WTC11 (cell line): ENCODE measurements at regions not wholly inside any gene's neighbourhood (a gene's known extent, or its start where the extent isn't known, plus 50 kb on each side); places are given as distances from the start of the nearest gene placed in this dataset.

Experiments used
- ATAC-seq: fragments of 200-7000 bp; cut with Tn5 transposase; 2 replicates; pipeline ENCODE4 v1.10.0; 2021; ENCODE audit warnings: mild to moderate bottlenecking, moderate library complexity
- CTCF ChIA-PET: fragments of 300-600 bp; sonication (Branson Sonifier 250); formaldehyde crosslinking; loops from one replicate; lab custom pipeline; 2021; ENCODE audit warnings: antibody characterized with exemption; lab: Charles Lee
- POLR2A ChIA-PET: fragments of 350-600 bp; sonication (Branson Sonifier 250); formaldehyde crosslinking; loops from one replicate; lab custom pipeline; 2021; ENCODE audit warnings: antibody characterized with exemption; lab: Charles Lee
- DNase-seq: peaks from one replicate; pipeline ENCODE4 v3.0.0; 2021; ENCODE audit warnings: low spot score
- H3K27ac Mint-ChIP-seq: 2 replicates; pipeline ENCODE4 v1.8.0; 2021; ENCODE audit warnings: mixed read lengths
- H3K27me3 Mint-ChIP-seq: 2 replicates; pipeline ENCODE4 v1.8.0; 2021; ENCODE audit warnings: low read depth, mild to moderate bottlenecking, moderate library complexity, mixed read lengths
- H3K36me3 Mint-ChIP-seq: 2 replicates; pipeline ENCODE4 v1.8.0; 2021; ENCODE audit warnings: mixed read lengths
- H3K4me1 Mint-ChIP-seq: 2 replicates; pipeline ENCODE4 v1.8.0; 2022; ENCODE audit warnings: mixed read lengths
- H3K4me3 Mint-ChIP-seq: 2 replicates; pipeline ENCODE4 v1.8.0; 2021; ENCODE audit warnings: mild to moderate bottlenecking, moderate library complexity, mixed read lengths
- H3K9me3 Mint-ChIP-seq: 2 replicates; pipeline ENCODE4 v1.8.0; 2021; ENCODE audit warnings: mixed read lengths
- EMX1 ChIP-seq: fragments of 250-450 bp; sonication (Bioruptor Pico); IDR thresholded peaks from 2 replicates; pipeline ENCODE4 v1.8.0; 2021; ENCODE audit warnings: mild to moderate bottlenecking
- FOXJ3 ChIP-seq: sonication (generic); formaldehyde crosslinking; IDR thresholded peaks from 2 replicates; pipeline ENCODE4 v1.9.0; 2021; ENCODE audit warnings: missing genetic modification reagents, mild to moderate bottlenecking, borderline replicate concordance
- FOXK1 ChIP-seq: sonication (generic); formaldehyde crosslinking; IDR thresholded peaks from 2 replicates; pipeline ENCODE4 v1.8.0; 2022; ENCODE audit warnings: mild to moderate bottlenecking, moderate library complexity, missing genetic modification reagents
- FOXP1 ChIP-seq: sonication (generic); formaldehyde crosslinking; IDR thresholded peaks from 2 replicates; pipeline ENCODE4 v1.8.0; 2022; ENCODE audit warnings: missing genetic modification reagents, mild to moderate bottlenecking, moderate library complexity, borderline replicate concordance
- GABPB1 ChIP-seq: sonication (generic); formaldehyde crosslinking; IDR thresholded peaks from 2 replicates; pipeline ENCODE4 v1.8.1; 2023; ENCODE audit warnings: mild to moderate bottlenecking, missing genetic modification reagents
- GTF2I ChIP-seq: fragments of 250-450 bp; sonication (Bioruptor Pico); conservative IDR thresholded peaks from 2 replicates; pipeline ENCODE4 v1.4.0; 2021; ENCODE audit warnings: mild to moderate bottlenecking
- HMGA2 ChIP-seq: fragments of 250-450 bp; sonication (Bioruptor Pico); IDR thresholded peaks from 2 replicates; pipeline ENCODE4 v1.4.0; 2021; ENCODE audit warnings: mild to moderate bottlenecking, moderate library complexity
- IRF2 ChIP-seq: sonication (generic); formaldehyde crosslinking; IDR thresholded peaks from 2 replicates; pipeline ENCODE4 v1.8.0; 2022; ENCODE audit warnings: low read depth, missing genetic modification reagents, borderline replicate concordance
- NFYB ChIP-seq: sonication (generic); formaldehyde crosslinking; conservative IDR thresholded peaks from 2 replicates; pipeline ENCODE4 v1.8.0; 2022; ENCODE audit warnings: low read depth, missing genetic modification reagents
- NR3C1 ChIP-seq: sonication (generic); formaldehyde crosslinking; conservative IDR thresholded peaks from 2 replicates; pipeline ENCODE4 v1.8.1; 2023; ENCODE audit warnings: low read depth, mild to moderate bottlenecking, missing genetic modification reagents
- PRRX2 ChIP-seq: fragments of 250-450 bp; sonication (Bioruptor Pico); IDR thresholded peaks from 2 replicates; pipeline ENCODE4 v1.8.0; 2021; ENCODE audit warnings: mild to moderate bottlenecking
- RELA ChIP-seq: sonication (generic); formaldehyde crosslinking; IDR thresholded peaks from 2 replicates; pipeline ENCODE4 v1.8.1; 2022; ENCODE audit warnings: missing genetic modification reagents, mild to moderate bottlenecking, borderline replicate concordance
- SMAD4 ChIP-seq: sonication (generic); formaldehyde crosslinking; IDR thresholded peaks from 2 replicates; pipeline ENCODE4 v1.8.0; 2022; ENCODE audit warnings: mild to moderate bottlenecking, missing genetic modification reagents
- TEAD1 ChIP-seq: sonication (generic); formaldehyde crosslinking; IDR thresholded peaks from 2 replicates; pipeline ENCODE4 v1.8.0; 2022; ENCODE audit warnings: mild to moderate bottlenecking, missing genetic modification reagents
- ZNF121 ChIP-seq: sonication (generic); formaldehyde crosslinking; IDR thresholded peaks from 2 replicates; pipeline ENCODE4 v1.8.0; 2023; ENCODE audit warnings: missing genetic modification reagents
- ZNF232 ChIP-seq: sonication (generic); formaldehyde crosslinking; IDR thresholded peaks from 2 replicates; pipeline ENCODE4 v1.8.0; 2022; ENCODE audit warnings: mild to moderate bottlenecking, missing genetic modification reagents
- ZNF396 ChIP-seq: fragments of 250-450 bp; sonication (Bioruptor Pico); IDR thresholded peaks from 2 replicates; pipeline ENCODE4 v1.8.0; 2021; ENCODE audit warnings: mild to moderate bottlenecking, moderate library complexity, borderline replicate concordance
- ZNF416 ChIP-seq: fragments of 250-450 bp; sonication (Bioruptor Pico); IDR thresholded peaks from 2 replicates; pipeline ENCODE4 v1.9.0; 2021; ENCODE audit warnings: mild to moderate bottlenecking, inconsistent platforms
- ZNF423 ChIP-seq: fragments of 250-450 bp; sonication (Bioruptor Pico); IDR thresholded peaks from 2 replicates; pipeline ENCODE4 v2.1.2; 2022; ENCODE audit warnings: mild to moderate bottlenecking, moderate library complexity
- TF ChIP-seq, protein P1 (sequence below): sonication (generic); formaldehyde crosslinking; IDR thresholded peaks from 2 replicates; pipeline ENCODE4 v1.8.1; 2023; ENCODE audit warnings: mild to moderate bottlenecking, missing genetic modification reagents, moderate library complexity
- TF ChIP-seq, protein P2 (sequence below): sonication (generic); formaldehyde crosslinking; IDR thresholded peaks from 2 replicates; pipeline ENCODE4 v1.8.1; 2023; ENCODE audit warnings: mild to moderate bottlenecking, missing genetic modification reagents
- TF ChIP-seq, protein P3 (sequence below): fragments of 250-450 bp; sonication (Bioruptor Pico); IDR thresholded peaks from 2 replicates; pipeline ENCODE4 v2.1.2; 2022; ENCODE audit warnings: mild to moderate bottlenecking, moderate library complexity
- TF ChIP-seq, protein P4 (sequence below): sonication (generic); formaldehyde crosslinking; IDR thresholded peaks from 2 replicates; pipeline ENCODE4 v1.8.0; 2023; ENCODE audit warnings: missing genetic modification reagents
- TF ChIP-seq, protein P5 (sequence below): fragments of 250-450 bp; sonication (Bioruptor Pico); conservative IDR thresholded peaks from 2 replicates; pipeline ENCODE4 v1.9.0; 2021; ENCODE audit warnings: mild to moderate bottlenecking
- TF ChIP-seq, protein P6 (sequence below): sonication (generic); formaldehyde crosslinking; conservative IDR thresholded peaks from 2 replicates; pipeline ENCODE4 v1.8.1; 2022; ENCODE audit warnings: mild to moderate bottlenecking, missing genetic modification reagents
- TF ChIP-seq, protein P7 (sequence below): fragments of 200-600 bp; IDR thresholded peaks from 2 replicates; pipeline ENCODE4 v1.8.0; 2022; ENCODE audit warnings: antibody characterized with exemption

DNA sequence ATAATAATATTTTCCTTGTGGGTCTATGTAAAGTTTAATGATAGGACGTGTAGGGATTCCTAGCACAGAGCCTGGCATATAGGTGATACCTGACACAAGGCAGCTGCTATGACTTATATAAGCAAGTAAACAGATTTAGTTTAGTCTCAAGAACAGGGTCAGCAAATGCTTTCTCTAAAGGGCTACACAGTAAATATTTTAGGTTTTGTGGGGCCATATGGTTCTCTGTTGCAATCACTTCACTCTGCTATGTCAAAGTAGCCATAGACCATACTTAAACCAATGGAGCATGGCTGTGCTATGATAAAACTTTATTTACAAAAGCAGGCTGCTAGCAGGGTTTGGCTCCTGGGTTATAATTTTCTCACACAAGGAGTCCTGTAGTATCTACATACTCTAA is 204.8 kb upstream of the KLF4 start:
- Mint-ChIP-seq H3K27ac (no peak overlapping the region), H3K36me3 (0 out of 2 replicates have a peak, but pooled peaks cover under 1% of the 10 kb centered on the region), H3K4me3 (no peak overlapping the region), H3K4me1 (no peaks in the 10 kb centered on the region), H3K27me3 (no peaks in the 10 kb centered on the region), H3K9me3 (peaks cover 5% of the 10 kb centered on the region)
- ATAC-seq (no peak), DNase-seq (no peak)
- CTCF ChIA-PET, result no interaction called here
- POLR2A ChIA-PET, result no interaction called here
- TF ChIP-seq ZNF396 (no peak), HMGA2 (no peak), PRRX2 (CRISPR knock-in tag) (no peak), GTF2I (CRISPR knock-in tag) (no peak), ZNF232 (CRISPR knock-in tag) (no peak), FOXP1 (CRISPR knock-in tag) (no peak), ZNF121 (CRISPR knock-in tag) (no peak), ZNF416 (CRISPR knock-in tag) (no peak), FOXJ3 (CRISPR knock-in tag) (no peak)
- TF ChIP-seq, protein P1, sequence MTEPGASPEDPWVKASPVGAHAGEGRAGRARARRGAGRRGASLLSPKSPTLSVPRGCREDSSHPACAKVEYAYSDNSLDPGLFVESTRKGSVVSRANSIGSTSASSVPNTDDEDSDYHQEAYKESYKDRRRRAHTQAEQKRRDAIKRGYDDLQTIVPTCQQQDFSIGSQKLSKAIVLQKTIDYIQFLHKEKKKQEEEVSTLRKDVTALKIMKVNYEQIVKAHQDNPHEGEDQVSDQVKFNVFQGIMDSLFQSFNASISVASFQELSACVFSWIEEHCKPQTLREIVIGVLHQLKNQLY (CRISPR knock-in tag), result no peak
- TF ChIP-seq, protein P2, sequence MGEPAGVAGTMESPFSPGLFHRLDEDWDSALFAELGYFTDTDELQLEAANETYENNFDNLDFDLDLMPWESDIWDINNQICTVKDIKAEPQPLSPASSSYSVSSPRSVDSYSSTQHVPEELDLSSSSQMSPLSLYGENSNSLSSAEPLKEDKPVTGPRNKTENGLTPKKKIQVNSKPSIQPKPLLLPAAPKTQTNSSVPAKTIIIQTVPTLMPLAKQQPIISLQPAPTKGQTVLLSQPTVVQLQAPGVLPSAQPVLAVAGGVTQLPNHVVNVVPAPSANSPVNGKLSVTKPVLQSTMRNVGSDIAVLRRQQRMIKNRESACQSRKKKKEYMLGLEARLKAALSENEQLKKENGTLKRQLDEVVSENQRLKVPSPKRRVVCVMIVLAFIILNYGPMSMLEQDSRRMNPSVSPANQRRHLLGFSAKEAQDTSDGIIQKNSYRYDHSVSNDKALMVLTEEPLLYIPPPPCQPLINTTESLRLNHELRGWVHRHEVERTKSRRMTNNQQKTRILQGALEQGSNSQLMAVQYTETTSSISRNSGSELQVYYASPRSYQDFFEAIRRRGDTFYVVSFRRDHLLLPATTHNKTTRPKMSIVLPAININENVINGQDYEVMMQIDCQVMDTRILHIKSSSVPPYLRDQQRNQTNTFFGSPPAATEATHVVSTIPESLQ, result no peak
- TF ChIP-seq, protein P3, sequence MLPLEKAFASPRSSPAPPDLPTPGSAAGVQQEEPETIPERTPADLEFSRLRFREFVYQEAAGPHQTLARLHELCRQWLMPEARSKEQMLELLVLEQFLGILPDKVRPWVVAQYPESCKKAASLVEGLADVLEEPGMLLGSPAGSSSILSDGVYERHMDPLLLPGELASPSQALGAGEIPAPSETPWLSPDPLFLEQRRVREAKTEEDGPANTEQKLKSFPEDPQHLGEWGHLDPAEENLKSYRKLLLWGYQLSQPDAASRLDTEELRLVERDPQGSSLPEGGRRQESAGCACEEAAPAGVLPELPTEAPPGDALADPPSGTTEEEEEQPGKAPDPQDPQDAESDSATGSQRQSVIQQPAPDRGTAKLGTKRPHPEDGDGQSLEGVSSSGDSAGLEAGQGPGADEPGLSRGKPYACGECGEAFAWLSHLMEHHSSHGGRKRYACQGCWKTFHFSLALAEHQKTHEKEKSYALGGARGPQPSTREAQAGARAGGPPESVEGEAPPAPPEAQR (CRISPR knock-in tag), result no peak

DNA sequence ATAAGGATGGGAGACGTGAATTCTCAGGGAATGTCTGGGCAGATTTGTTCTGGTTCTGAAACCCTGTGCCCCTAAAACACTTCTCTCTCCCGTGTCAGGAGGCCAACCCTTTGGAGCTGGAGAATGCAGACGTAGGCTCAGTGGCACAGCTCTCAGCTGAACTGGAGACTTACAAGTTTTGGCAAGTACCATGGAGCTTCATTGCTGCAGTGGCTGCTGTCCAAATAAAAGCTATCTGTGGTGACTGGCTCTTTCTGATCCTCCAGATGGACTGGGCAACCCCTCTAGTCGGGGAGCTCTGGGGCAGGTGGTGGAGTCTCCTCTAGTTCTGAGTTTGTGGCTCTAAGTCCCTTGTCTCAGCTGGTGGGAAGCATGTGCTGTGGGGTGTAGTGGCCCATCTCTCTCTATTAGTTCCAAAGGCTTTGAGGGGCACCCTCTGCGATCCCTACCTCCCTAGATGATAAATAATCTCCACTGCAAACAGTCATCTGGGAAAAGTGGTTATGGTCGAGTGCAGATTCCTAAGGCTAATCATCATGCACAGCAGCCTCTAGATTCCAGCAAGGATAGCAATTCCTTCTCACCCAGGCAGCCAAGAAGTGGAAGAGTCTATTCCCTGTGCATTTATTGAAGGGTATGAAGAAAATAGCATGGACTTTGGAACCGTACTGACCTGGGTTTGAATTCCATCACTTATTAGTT is 204.2 kb upstream of the KLF4 start:
- ChIA-PET POLR2A (no interaction called here), CTCF (no interaction called here)
- ATAC-seq, result no peak
- Mint-ChIP-seq H3K27ac (no peak overlapping the region), H3K4me1 (no peaks in the 10 kb centered on the region), H3K4me3 (no peak overlapping the region), H3K27me3 (no peaks in the 10 kb centered on the region), H3K9me3 (peaks cover 9% of the 10 kb centered on the region), H3K36me3 (peaks cover 4% of the 10 kb centered on the region; the same call in 1 of the 2 replicates)
- DNase-seq, result no peak
- TF ChIP-seq GABPB1, result no peak

DNA sequence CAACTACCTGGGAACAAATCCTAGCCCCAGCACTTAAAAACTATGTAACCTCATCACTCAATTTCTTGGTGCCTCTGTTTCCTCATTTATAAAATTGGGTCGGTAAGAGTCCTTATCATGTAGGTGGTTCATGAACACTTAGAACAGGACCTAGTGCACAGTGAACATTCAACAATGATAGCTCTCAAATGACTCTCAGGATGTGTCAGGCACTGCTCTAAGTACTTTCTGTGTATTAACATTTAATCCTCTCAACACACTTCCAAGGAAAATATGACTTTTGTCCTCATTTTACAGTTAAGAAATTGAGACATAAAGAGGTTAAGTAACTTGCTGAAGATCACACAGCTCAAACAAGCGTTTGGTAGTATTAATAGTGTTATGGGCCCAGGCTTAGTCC is 202.1 kb upstream of the KLF4 start:
- ChIA-PET POLR2A (no interaction called here), CTCF (no interaction called here)
- H3K4me1 Mint-ChIP-seq, result no peaks in the 10 kb centered on the region
- no peaks in the 10 kb centered on the region for H3K27me3 Mint-ChIP-seq
- H3K4me3 Mint-ChIP-seq, result no peak overlapping the region
- no peak overlapping the region for H3K27ac Mint-ChIP-seq
- peaks cover 13% of the 10 kb centered on the region for H3K9me3 Mint-ChIP-seq
- ATAC-seq, result no peak
- peaks cover 4% of the 10 kb centered on the region; the same call in 1 of the 2 replicates for H3K36me3 Mint-ChIP-seq
- no peak for DNase-seq
- TF ChIP-seq TEAD1 (CRISPR knock-in tag), result no peak
- no peak for TF ChIP-seq ZNF121 (CRISPR knock-in tag)
- no peak for TF ChIP-seq NFYB (CRISPR knock-in tag)
- TF ChIP-seq, protein P4, sequence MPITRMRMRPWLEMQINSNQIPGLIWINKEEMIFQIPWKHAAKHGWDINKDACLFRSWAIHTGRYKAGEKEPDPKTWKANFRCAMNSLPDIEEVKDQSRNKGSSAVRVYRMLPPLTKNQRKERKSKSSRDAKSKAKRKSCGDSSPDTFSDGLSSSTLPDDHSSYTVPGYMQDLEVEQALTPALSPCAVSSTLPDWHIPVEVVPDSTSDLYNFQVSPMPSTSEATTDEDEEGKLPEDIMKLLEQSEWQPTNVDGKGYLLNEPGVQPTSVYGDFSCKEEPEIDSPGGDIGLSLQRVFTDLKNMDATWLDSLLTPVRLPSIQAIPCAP (CRISPR knock-in tag), result no peak
- no peak for TF ChIP-seq IRF2 (CRISPR knock-in tag)
- no peak for TF ChIP-seq SMAD4 (CRISPR knock-in tag)
- no peak for TF ChIP-seq ZNF423 (CRISPR knock-in tag)
- no peak for TF ChIP-seq NR3C1
- TF ChIP-seq, protein P5, sequence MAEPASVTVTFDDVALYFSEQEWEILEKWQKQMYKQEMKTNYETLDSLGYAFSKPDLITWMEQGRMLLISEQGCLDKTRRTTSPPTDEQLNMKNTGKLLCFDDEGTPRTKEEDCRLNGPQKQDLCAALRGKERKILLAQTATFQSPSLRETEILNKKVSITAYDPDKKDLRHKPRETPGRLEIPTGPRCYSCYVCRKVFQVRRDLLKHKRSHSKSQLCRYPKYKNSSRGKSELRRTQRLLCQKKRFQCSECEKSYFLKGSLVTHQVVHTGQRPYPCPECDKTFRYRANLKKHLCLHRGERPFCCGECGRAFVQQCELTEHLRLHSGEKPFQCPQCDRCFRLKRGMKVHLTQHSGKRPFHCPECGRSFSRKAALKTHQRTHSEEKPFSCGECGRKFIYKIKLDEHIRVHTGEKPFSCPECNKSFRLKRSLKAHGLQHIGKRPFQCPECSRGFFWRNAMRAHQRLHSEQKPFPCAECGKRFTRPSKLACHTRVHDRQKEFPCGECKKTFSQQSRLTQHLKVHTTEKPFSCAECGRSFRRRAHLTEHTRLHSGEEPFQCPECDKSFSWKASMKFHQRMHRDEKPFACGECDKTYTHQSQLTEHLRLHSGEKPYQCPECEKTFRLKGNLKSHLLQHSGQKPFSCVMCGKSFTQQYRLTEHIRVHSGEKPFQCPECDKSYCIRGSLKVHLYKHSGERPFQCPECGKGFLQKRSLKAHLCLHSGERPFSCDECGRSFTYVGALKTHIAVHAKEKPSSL (CRISPR knock-in tag), result no peak
- TF ChIP-seq, protein P6, sequence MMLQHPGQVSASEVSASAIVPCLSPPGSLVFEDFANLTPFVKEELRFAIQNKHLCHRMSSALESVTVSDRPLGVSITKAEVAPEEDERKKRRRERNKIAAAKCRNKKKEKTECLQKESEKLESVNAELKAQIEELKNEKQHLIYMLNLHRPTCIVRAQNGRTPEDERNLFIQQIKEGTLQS (CRISPR knock-in tag), result no peak
- no peak for TF ChIP-seq EMX1 (CRISPR knock-in tag)
- TF ChIP-seq FOXK1 (CRISPR knock-in tag), result no peak
- TF ChIP-seq RELA (CRISPR knock-in tag), result no peak
- TF ChIP-seq, protein P7, sequence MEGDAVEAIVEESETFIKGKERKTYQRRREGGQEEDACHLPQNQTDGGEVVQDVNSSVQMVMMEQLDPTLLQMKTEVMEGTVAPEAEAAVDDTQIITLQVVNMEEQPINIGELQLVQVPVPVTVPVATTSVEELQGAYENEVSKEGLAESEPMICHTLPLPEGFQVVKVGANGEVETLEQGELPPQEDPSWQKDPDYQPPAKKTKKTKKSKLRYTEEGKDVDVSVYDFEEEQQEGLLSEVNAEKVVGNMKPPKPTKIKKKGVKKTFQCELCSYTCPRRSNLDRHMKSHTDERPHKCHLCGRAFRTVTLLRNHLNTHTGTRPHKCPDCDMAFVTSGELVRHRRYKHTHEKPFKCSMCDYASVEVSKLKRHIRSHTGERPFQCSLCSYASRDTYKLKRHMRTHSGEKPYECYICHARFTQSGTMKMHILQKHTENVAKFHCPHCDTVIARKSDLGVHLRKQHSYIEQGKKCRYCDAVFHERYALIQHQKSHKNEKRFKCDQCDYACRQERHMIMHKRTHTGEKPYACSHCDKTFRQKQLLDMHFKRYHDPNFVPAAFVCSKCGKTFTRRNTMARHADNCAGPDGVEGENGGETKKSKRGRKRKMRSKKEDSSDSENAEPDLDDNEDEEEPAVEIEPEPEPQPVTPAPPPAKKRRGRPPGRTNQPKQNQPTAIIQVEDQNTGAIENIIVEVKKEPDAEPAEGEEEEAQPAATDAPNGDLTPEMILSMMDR, result no peak
